Neural cell (in vitro differentiated cells): ENCODE measurements at regions not wholly inside any gene's neighbourhood (a gene's known extent, or its start where the extent isn't known, plus 50 kb on each side); places are given as distances from the start of the nearest gene placed in this dataset.

ENCODE experiments used
- H2AFZ ChIP-seq: fragments of 200-600, 300-800 bp; sonication (generic), shearing (Covaris generic); 2 replicates; pipeline ENCODE4 v1.6.0; 2014; ENCODE audit warnings: low read depth, mild to moderate bottlenecking, antibody characterized with exemption, low read length, moderate library complexity
- H3F3A ChIP-seq: fragments of 200-600 bp; shearing (Covaris generic); 2 replicates; pipeline ENCODE4 v1.6.1; 2016; ENCODE audit warnings: mild to moderate bottlenecking, moderate library complexity, mixed read lengths, antibody characterized with exemption, low read length; ENCODE audit not compliant: insufficient read depth, poor library complexity, severe bottlenecking
- H3K27ac ChIP-seq: fragments of 200-600, 300-800 bp; sonication (generic), shearing (Covaris generic); 2 replicates; pipeline ENCODE4 v1.5.1; 2014; ENCODE audit warnings: mild to moderate bottlenecking, low read length, moderate library complexity
- H3K27me3 ChIP-seq: fragments of 300-800, 200-600 bp; sonication (generic), shearing (Covaris generic); 2 replicates; pipeline ENCODE4 v1.6.0; 2014; ENCODE audit warnings: mild to moderate bottlenecking, low read depth, low read length, moderate library complexity; ENCODE audit not compliant: insufficient read depth
- H3K36me3 ChIP-seq: fragments of 300-800, 200-600 bp; sonication (generic), shearing (Covaris generic); 2 replicates; pipeline ENCODE4 v1.5.1; 2014; ENCODE audit warnings: mild to moderate bottlenecking, antibody characterized with exemption, low read length, moderate library complexity; ENCODE audit not compliant: insufficient read depth
- H3K4me2 ChIP-seq: fragments of 300-800, 200-600 bp; sonication (generic), shearing (Covaris generic); 2 replicates; pipeline ENCODE4 v1.6.0; 2014; ENCODE audit warnings: mild to moderate bottlenecking, low read length
- H3K4me3 ChIP-seq: fragments of 300-800, 200-600 bp; sonication (generic), shearing (Covaris generic); 2 replicates; pipeline ENCODE4 v1.5.1; 2014; ENCODE audit warnings: mild to moderate bottlenecking, low read length, moderate library complexity
- H3K79me2 ChIP-seq: fragments of 200-600 bp; shearing (Covaris generic); replicated peaks from 2 replicates; pipeline ENCODE4 v1.6.0; 2014; ENCODE audit warnings: mild to moderate bottlenecking, low read length, moderate library complexity; ENCODE audit not compliant: insufficient read depth
- H3K9ac ChIP-seq: fragments of 300-800, 200-600 bp; sonication (generic), shearing (Covaris generic); 2 replicates; pipeline ENCODE4 v1.6.1; 2016; ENCODE audit warnings: mild to moderate bottlenecking, low read length, mixed read lengths
- H3K9me2 ChIP-seq: fragments of 200-600 bp; shearing (Covaris generic); 2 replicates; pipeline ENCODE4 v1.6.1; 2016; ENCODE audit warnings: mild to moderate bottlenecking, low read length, mixed read lengths; ENCODE audit not compliant: insufficient read depth
- H3K9me3 ChIP-seq: fragments of 200-600, 300-800 bp; sonication (generic), shearing (Covaris generic); 2 replicates; pipeline ENCODE4 v1.6.1; 2016; ENCODE audit warnings: mild to moderate bottlenecking, mixed run types, low read length, moderate library complexity, mixed read lengths
- H4K20me1 ChIP-seq: fragments of 200-600 bp; shearing (Covaris generic); 2 replicates; pipeline ENCODE4 v1.6.1; 2016; ENCODE audit warnings: mild to moderate bottlenecking, mixed run types; ENCODE audit not compliant: insufficient read depth
- CTCF ChIP-seq: fragments of 450-650 bp; IDR thresholded peaks from 2 replicates; pipeline ENCODE4 v1.5.1; 2014; ENCODE audit warnings: antibody characterized with exemption, mild to moderate bottlenecking, moderate library complexity; ENCODE audit not compliant: poor library complexity, severe bottlenecking
- EP300 ChIP-seq: fragments of 450-650 bp; conservative IDR thresholded peaks from 2 replicates; pipeline ENCODE4 v1.6.1; 2014; ENCODE audit warnings: antibody characterized with exemption, mild to moderate bottlenecking, moderate library complexity; ENCODE audit not compliant: poor library complexity, severe bottlenecking
- EZH2 ChIP-seq: fragments of 200-600, 300-800 bp; shearing (Covaris generic), sonication (generic); IDR thresholded peaks from 2 replicates; pipeline ENCODE4 v1.6.1; 2014; ENCODE audit warnings: antibody characterized with exemption, low read length, borderline replicate concordance, mild to moderate bottlenecking; ENCODE audit not compliant: insufficient read depth, poor library complexity, severe bottlenecking
- MXI1 ChIP-seq: fragments of 450-650 bp; conservative IDR thresholded peaks from 2 replicates; pipeline ENCODE4 v1.6.1; 2014; ENCODE audit warnings: antibody characterized with exemption, mild to moderate bottlenecking; ENCODE audit not compliant: poor library complexity, severe bottlenecking
- POLR2AphosphoS5 ChIP-seq: IDR thresholded peaks from 2 replicates; pipeline ENCODE4 v1.6.1; 2012
- RAD21 ChIP-seq: fragments of 450-650 bp; conservative IDR thresholded peaks from 2 replicates; pipeline ENCODE4 v1.6.1; 2014; ENCODE audit warnings: antibody characterized with exemption, mild to moderate bottlenecking, moderate library complexity
- REST ChIP-seq: IDR thresholded peaks from 2 replicates; pipeline ENCODE4 v1.6.1; 2012; ENCODE audit warnings: borderline replicate concordance
- SMC3 ChIP-seq: fragments of 450-650 bp; conservative IDR thresholded peaks from 2 replicates; pipeline ENCODE4 v1.6.1; 2014; ENCODE audit warnings: antibody characterized with exemption, mild to moderate bottlenecking, moderate library complexity; ENCODE audit not compliant: poor library complexity
- TAF1 ChIP-seq: IDR thresholded peaks from 2 replicates; pipeline ENCODE4 v1.6.1; 2012; ENCODE audit warnings: low read depth

- no peak overlapping the region for H3K9ac ChIP-seq
- no peaks in the 10 kb centered on the region for H4K20me1 ChIP-seq
- H3K9me3 ChIP-seq, result no peaks in the 10 kb centered on the region
- H2AFZ ChIP-seq, result no peak overlapping the region
- H3K27ac ChIP-seq, result no peak overlapping the region
- no peaks in the 10 kb centered on the region for H3K27me3 ChIP-seq
- no peaks in the 10 kb centered on the region for H3K9me2 ChIP-seq
- no peaks in the 10 kb centered on the region for H3K79me2 ChIP-seq
- no peak overlapping the region for H3K4me2 ChIP-seq
- TF ChIP-seq REST (no peak), TAF1 (no peak), EZH2 (no peak), RAD21 (no peak), CTCF (no peak), MXI1 (no peak), POLR2AphosphoS5 (no peak), EP300 (no peak), SMC3 (no peak)
- no peaks in the 10 kb centered on the region for H3F3A ChIP-seq
- no peaks in the 10 kb centered on the region for H3K36me3 ChIP-seq
- no peak overlapping the region for H3K4me3 ChIP-seq
These were observed 611.6 kb upstream of the ADGRL3 start for GRCh38 chr4:60588556-60588955.

- Histone ChIP-seq H3F3A (no peaks in the 10 kb centered on the region), H2AFZ (no peak overlapping the region), H3K79me2 (no peaks in the 10 kb centered on the region), H3K4me3 (no peak overlapping the region), H3K9me2 (no peaks in the 10 kb centered on the region), H3K4me2 (no peak overlapping the region), H3K9ac (no peak overlapping the region), H3K36me3 (no peaks in the 10 kb centered on the region), H4K20me1 (no peaks in the 10 kb centered on the region), H3K9me3 (no peaks in the 10 kb centered on the region), H3K27ac (no peak overlapping the region), H3K27me3 (no peaks in the 10 kb centered on the region)
- TF ChIP-seq REST (no peak), EP300 (no peak), CTCF (no peak), TAF1 (no peak), SMC3 (no peak), MXI1 (no peak), EZH2 (no peak), POLR2AphosphoS5 (no peak), RAD21 (no peak)
These were observed 610.7 kb upstream of the ADGRL3 start for GRCh38 chr4:60589425-60589824.
